HG03064 (cell line): ENCODE measurements at regions not wholly inside any gene's neighbourhood (a gene's known extent, or its start where the extent isn't known, plus 50 kb on each side); places are given as distances from the start of the nearest gene placed in this dataset.
"Not testable (repeated sequence)": the region's sequence is repeated elsewhere in the genome, so short reads cannot be mapped to it uniquely, and the experiment has no call there.

ENCODE experiments used
- ATAC-seq: cut with Tn5 transposase; IDR thresholded peaks from one replicate; pipeline ENCODE4 v1.9.1; 2021; ENCODE audit warnings: low read depth; ENCODE audit not compliant: unreplicated experiment

GRCh38 chr10:45056806-45057205, 56.1 kb downstream of the ZNF22 start:
- not testable (repeated sequence) for ATAC-seq

- no peak for ATAC-seq
Measured at GRCh38 chr10:45058580-45058979, 57.9 kb downstream of the ZNF22 start.

DNA sequence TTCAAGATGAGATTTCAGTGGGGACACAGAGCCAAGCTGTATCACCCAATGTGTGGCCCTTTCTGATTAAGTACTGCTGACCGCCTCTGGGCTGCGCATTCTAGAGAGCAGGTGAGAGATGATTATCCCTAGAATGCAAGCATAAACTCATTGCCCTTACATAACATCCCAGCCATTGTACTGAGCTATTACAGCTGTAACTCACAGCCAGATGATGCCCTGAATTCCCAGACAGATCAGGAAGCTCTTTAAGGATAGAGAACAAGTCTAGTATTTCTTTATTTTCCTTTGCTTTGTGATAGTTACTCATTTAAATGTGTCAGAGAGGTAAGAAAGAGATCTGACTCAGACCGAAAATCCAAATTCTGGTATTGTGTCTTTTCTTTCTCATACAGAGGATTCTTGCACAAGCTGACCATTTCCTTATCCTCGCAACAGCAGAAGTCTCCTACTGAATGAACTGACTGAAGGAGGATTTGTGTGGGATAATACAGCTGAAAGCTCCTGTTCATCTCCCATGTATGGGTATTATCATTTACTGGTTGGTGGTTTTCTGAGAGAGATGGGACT, 58.4 kb downstream of the ZNF22 start:
- no peak for ATAC-seq

- no peak for ATAC-seq
Measured at GRCh38 chr10:45059632-45060031, 58.9 kb downstream of the ZNF22 start.

GRCh38 chr10:45061982-45062381, 61.3 kb downstream of the ZNF22 start:
- no peak for ATAC-seq

DNA sequence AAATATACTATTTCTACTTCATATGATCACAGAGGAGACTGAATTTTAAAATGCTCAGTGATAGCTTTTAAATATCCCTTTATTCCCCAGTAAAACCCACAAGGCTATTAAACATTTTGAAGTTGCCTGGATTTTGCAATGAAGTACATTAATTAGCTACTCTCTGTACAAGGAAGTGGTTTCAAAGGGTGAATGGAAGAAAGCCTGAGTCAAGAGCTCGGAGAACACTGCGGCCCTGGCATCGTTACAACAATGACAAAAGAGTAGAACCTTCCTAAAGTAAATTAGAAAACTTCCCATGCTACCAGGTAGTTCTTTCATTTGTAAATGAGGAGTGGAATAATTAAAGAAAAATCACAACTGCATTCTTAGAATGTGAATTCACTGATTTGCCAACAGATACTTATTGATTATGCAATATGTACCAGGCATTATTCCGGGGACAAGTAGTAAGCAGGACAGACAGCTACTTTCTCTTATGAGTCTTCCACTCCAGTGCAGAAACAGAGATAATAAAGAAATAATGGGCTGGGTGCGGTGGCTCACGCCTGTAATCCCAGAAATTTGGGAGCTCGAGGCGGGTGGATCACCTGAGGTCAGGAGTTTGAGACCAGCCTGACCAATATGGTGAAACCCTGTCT, 63.0 kb downstream of the ZNF22 start:
- no peak for ATAC-seq

DNA sequence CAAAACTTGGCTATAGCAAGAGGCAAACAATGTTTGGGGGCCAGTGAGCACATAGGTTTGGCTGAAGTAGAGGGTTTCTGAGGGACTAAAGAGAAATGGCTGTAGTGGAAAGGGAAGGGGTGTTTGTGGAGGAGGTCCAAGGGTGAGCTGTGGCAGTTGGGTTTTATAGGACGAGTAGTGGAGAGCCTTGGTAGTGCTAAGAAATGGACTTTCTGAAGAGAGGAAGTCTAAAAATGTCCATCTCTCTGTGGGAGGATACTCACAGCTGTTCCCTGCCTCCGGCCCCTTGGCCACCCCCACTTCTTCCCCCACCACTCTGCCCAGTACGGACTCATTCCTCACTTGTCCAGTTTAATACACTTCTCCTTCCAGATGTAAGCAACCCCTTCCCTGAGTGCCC, 64.3 kb downstream of the ZNF22 start:
- ATAC-seq = no peak

DNA sequence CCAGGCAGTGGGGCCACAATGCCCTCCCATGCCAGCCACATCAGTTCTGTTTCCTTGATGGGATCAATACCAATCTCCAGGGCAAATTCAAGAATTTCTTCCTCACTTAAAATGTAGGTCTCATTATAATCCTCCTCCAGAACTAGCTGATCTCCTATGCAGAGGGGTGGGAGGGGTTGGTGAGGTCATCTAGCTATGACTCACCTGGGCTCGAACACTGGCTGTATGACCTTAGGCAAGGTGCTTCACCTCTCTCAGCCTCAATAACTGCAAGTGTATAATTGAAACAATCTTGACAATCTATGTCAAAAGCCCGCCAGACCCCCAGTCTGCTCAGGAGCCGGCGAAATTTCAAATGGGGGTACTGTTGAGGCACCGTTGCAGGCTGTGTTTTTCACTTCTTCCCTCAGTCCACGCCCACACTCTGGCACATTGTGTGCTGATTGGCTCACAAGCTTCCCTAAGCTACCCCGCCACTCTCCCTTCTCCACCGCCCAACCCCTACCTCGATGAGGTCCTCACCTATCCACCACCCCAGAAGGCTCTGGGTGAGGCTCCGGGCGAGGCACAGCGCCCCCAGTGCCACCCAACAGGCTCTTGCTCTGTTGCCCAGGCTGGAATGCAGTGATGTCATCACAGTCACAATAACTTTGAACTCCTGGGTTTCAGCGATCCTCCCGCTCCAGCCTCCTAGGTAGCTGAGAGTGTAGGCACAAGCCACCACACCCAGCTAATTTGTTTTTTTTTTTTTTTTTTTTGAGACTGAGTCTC, 70.5 kb downstream of the ZNF22 start:
- no peak for ATAC-seq

GRCh38 chr10:45075216-45075615, 74.5 kb downstream of the ZNF22 start:
- ATAC-seq = no peak

DNA sequence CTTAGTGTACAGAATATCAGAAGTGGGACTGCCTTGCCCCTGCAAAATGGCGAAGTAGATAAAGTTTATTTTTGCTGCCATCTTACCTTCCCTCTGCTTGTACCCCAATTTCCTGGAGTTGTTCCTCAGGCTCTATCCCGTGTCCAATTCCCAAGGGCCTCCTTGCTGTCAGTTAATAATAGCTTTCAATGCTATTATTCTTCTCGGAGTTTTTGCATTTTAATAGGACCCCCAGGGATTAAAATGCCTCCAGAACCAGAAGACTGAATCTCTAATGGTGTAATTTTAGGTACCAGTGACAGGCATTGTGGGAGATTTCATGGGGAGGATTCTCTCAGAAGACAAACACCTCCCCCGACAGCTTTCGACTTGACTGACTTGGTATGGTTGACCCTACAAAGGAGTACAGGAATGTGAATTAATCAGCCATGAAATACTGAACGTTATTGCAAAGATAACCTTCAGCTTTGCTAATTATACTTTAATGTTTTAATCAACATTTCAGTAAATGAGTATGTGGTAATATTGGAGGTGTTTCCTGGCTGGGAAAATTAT, 75.2 kb downstream of the ZNF22 start:
- no peak for ATAC-seq

DNA sequence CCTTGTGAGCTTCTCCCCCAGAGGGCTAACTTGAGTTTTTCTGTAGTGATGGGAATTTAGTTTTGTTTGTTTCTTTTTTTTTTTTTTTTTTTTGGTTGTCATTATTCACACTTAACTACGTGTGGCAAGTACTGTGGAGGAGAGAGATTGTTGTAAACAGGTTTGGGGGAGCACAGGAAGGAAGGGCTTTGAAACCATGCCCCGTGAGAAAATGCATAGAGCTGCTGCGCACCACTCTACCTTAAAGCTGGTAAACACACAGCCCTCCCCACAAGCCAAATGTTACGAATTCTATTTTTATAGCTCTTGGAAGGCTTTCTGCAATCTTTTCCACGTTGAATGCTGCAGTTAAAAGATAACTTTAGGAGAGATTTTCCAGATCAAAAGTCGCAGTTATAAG, 76.2 kb downstream of the ZNF22 start:
- ATAC-seq = no peak

- no peak for ATAC-seq
Measured at GRCh38 chr10:45080331-45080730, 79.6 kb downstream of the ZNF22 start.

GRCh38 chr10:45082176-45082575, 81.5 kb downstream of the ZNF22 start:
- no peak for ATAC-seq

- ATAC-seq = no peak
Measured at GRCh38 chr10:45091968-45092367, 91.2 kb downstream of the ZNF22 start.

DNA sequence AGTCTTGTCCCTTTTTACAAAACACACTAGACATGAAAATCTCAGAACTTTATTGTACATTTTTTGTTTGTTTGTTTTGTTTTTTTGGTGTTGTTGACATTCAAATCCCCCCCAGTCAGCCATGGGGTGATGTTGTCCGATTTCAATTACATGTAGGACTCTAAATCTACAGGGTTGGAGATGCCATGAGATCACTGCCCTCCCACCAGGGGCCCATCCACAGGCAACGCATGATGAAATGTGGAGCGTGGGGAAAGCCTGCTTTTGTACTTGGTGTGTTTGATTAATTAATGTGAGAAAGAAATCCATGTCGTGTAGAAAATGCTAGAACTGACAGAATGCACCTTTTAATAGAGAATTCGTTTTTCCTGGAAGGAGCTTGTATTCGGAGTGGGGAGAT, 93.2 kb downstream of the ZNF22 start:
- ATAC-seq = no peak

DNA sequence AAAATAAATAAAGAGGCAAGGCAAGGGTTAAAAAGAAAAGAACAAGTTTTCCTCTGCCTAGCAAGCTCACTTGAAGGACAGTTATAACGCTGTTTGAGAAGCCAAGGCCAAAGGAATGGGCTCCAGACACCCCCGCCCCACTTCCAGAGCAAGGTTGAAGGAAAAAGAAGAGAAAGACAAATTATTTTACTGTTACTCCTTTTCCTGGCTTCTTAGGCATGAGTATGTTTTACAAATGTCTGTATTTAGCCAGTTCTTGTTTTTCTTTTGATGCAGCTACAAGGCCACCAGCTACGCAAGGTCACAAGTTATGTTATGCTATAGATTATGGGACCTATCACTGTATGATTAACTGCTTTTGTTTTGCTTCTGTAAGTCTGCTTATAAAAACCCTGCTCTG, 94.6 kb downstream of the ZNF22 start:
- no peak for ATAC-seq

GRCh38 chr10:45096001-45096400, 95.3 kb downstream of the ZNF22 start:
- no peak for ATAC-seq

DNA sequence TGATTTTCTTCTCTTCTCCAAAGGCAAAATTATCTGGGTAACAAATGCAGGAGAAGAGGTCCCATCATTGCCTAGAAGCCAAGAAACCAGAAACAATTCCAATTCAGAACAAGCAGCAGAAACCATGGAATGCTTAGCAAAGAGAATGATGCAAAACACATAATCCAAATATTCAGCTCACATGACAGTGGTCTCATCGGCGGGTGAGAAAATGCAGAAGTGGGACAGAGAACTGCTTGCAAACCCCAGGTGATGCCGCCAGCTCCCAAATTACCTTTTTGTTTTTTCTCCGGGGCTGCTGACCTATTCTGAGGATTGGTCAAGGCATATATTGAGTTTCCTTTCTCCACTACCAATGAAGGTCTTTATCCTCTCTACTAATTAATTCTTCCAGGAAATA, 99.7 kb downstream of the ZNF22 start:
- ATAC-seq = no peak

- no peak for ATAC-seq
Measured at GRCh38 chr10:45104674-45105073, 104.0 kb downstream of the ZNF22 start.

- not testable (repeated sequence) for ATAC-seq
Measured at GRCh38 chr10:45105309-45105708, 104.6 kb downstream of the ZNF22 start.

GRCh38 chr10:45106236-45106856, 105.6 kb downstream of the ZNF22 start:
- no peak for ATAC-seq
